ENCODE measurements at regions not wholly inside any gene's neighbourhood (a gene's known extent, or its start where the extent isn't known, plus 50 kb on each side); places are given as distances from the start of the nearest gene placed in this dataset.

DNA sequence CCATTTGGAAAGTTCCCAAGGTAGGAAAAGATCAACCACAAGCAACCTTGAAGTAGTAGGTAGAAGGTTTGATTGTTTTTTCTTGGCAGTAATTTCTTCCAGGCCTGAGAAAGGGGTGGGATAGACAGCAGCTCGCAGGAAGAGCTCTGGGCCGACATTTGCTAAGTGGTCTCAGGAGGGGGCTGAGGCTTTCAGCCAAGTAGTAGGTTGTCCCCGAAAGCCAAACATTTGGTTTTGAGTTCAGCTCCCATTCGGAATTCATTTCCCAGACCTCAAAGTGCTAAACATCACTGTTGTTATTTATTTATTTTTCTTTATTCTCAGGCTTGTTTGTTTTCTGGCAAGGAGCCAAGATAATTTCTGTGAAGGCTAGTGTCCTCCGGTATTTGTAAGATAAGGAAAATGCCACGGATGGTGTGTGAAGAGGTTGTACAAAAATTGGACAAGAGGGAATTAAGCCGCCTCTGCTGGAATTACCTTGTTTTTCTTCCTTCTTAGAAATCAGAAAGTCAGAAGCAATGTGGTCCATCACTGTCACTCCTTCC is 112.1 kb downstream of the KIF4B start (continued):
- TF ChIP-seq, protein P1, sequence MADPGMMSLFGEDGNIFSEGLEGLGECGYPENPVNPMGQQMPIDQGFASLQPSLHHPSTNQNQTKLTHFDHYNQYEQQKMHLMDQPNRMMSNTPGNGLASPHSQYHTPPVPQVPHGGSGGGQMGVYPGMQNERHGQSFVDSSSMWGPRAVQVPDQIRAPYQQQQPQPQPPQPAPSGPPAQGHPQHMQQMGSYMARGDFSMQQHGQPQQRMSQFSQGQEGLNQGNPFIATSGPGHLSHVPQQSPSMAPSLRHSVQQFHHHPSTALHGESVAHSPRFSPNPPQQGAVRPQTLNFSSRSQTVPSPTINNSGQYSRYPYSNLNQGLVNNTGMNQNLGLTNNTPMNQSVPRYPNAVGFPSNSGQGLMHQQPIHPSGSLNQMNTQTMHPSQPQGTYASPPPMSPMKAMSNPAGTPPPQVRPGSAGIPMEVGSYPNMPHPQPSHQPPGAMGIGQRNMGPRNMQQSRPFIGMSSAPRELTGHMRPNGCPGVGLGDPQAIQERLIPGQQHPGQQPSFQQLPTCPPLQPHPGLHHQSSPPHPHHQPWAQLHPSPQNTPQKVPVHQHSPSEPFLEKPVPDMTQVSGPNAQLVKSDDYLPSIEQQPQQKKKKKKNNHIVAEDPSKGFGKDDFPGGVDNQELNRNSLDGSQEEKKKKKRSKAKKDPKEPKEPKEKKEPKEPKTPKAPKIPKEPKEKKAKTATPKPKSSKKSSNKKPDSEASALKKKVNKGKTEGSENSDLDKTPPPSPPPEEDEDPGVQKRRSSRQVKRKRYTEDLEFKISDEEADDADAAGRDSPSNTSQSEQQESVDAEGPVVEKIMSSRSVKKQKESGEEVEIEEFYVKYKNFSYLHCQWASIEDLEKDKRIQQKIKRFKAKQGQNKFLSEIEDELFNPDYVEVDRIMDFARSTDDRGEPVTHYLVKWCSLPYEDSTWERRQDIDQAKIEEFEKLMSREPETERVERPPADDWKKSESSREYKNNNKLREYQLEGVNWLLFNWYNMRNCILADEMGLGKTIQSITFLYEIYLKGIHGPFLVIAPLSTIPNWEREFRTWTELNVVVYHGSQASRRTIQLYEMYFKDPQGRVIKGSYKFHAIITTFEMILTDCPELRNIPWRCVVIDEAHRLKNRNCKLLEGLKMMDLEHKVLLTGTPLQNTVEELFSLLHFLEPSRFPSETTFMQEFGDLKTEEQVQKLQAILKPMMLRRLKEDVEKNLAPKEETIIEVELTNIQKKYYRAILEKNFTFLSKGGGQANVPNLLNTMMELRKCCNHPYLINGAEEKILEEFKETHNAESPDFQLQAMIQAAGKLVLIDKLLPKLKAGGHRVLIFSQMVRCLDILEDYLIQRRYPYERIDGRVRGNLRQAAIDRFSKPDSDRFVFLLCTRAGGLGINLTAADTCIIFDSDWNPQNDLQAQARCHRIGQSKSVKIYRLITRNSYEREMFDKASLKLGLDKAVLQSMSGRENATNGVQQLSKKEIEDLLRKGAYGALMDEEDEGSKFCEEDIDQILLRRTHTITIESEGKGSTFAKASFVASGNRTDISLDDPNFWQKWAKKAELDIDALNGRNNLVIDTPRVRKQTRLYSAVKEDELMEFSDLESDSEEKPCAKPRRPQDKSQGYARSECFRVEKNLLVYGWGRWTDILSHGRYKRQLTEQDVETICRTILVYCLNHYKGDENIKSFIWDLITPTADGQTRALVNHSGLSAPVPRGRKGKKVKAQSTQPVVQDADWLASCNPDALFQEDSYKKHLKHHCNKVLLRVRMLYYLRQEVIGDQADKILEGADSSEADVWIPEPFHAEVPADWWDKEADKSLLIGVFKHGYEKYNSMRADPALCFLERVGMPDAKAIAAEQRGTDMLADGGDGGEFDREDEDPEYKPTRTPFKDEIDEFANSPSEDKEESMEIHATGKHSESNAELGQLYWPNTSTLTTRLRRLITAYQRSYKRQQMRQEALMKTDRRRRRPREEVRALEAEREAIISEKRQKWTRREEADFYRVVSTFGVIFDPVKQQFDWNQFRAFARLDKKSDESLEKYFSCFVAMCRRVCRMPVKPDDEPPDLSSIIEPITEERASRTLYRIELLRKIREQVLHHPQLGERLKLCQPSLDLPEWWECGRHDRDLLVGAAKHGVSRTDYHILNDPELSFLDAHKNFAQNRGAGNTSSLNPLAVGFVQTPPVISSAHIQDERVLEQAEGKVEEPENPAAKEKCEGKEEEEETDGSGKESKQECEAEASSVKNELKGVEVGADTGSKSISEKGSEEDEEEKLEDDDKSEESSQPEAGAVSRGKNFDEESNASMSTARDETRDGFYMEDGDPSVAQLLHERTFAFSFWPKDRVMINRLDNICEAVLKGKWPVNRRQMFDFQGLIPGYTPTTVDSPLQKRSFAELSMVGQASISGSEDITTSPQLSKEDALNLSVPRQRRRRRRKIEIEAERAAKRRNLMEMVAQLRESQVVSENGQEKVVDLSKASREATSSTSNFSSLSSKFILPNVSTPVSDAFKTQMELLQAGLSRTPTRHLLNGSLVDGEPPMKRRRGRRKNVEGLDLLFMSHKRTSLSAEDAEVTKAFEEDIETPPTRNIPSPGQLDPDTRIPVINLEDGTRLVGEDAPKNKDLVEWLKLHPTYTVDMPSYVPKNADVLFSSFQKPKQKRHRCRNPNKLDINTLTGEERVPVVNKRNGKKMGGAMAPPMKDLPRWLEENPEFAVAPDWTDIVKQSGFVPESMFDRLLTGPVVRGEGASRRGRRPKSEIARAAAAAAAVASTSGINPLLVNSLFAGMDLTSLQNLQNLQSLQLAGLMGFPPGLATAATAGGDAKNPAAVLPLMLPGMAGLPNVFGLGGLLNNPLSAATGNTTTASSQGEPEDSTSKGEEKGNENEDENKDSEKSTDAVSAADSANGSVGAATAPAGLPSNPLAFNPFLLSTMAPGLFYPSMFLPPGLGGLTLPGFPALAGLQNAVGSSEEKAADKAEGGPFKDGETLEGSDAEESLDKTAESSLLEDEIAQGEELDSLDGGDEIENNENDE (IDR thresholded peaks at IDR 0.05; ENCODE audit: insufficient replicate concordance, low read length): no peak
- TF ChIP-seq SUZ12 (IDR thresholded peaks at IDR 0.05; ENCODE audit: low read length) (no peak), RFX5 (IDR thresholded peaks at IDR 0.05; ENCODE audit: borderline replicate concordance, low read depth, low read length) (no peak), NRF1 (IDR thresholded peaks at IDR 0.05; ENCODE audit: low read depth, low read length) (no peak), SP4 (IDR thresholded peaks at IDR 0.05; ENCODE audit: low read length) (no peak), RBBP5 (IDR thresholded peaks at IDR 0.05; ENCODE audit: borderline replicate concordance, low read depth, low read length) (no peak), YY1 (IDR thresholded peaks at IDR 0.05; ENCODE audit: low read depth, low read length) (no peak)

Measured in H1 (cell line).